H9 (cell line): ENCODE measurements at regions not wholly inside any gene's neighbourhood (a gene's known extent, or its start where the extent isn't known, plus 50 kb on each side); places are given as distances from the start of the nearest gene placed in this dataset.

Source experiments
- DNase-seq: peaks from one replicate; pipeline ENCODE4 v3.0.0-alpha.2; 2017
- H2AFZ ChIP-seq: one replicate; pipeline ENCODE4 v1.6.1; 2013; ENCODE audit warnings: mild to moderate bottlenecking, low read length, control low read depth, moderate library complexity
- H2AK5ac ChIP-seq: 2 replicates; pipeline ENCODE4 v1.6.1; 2013; ENCODE audit warnings: low read length, control low read depth, mixed read lengths; ENCODE audit not compliant: insufficient read length
- H2BK120ac ChIP-seq: one replicate; pipeline ENCODE4 v1.6.1; 2013; ENCODE audit warnings: low read depth, mild to moderate bottlenecking, low read length, control low read depth, inconsistent platforms; ENCODE audit not compliant: poor library complexity, severe bottlenecking
- H2BK12ac ChIP-seq: 2 replicates; pipeline ENCODE4 v1.6.1; 2013; ENCODE audit warnings: low read length, control low read depth, mixed read lengths, low read depth; ENCODE audit not compliant: insufficient read length
- H2BK15ac ChIP-seq: 2 replicates; pipeline ENCODE4 v1.6.1; 2013; ENCODE audit warnings: low read depth, low read length, control low read depth
- H2BK20ac ChIP-seq: one replicate; pipeline ENCODE4 v1.6.1; 2013; ENCODE audit warnings: low read depth, mild to moderate bottlenecking, low read length, control low read depth, inconsistent platforms; ENCODE audit not compliant: poor library complexity, severe bottlenecking
- H2BK5ac ChIP-seq: 2 replicates; pipeline ENCODE4 v1.6.1; 2013; ENCODE audit warnings: low read length, control low read depth, mixed read lengths; ENCODE audit not compliant: insufficient read length
- H3K14ac ChIP-seq: 2 replicates; pipeline ENCODE4 v1.6.1; 2013; ENCODE audit warnings: low read length, control low read depth; ENCODE audit not compliant: insufficient read depth
- H3K18ac ChIP-seq: 2 replicates; pipeline ENCODE4 v1.6.1; 2013; ENCODE audit warnings: low read depth, mild to moderate bottlenecking, mixed read lengths, low read length, control low read depth; ENCODE audit not compliant: insufficient read length
- H3K23ac ChIP-seq: 2 replicates; pipeline ENCODE4 v1.6.1; 2013; ENCODE audit warnings: low read length, control low read depth, mixed read lengths, low read depth; ENCODE audit not compliant: insufficient read length
- H3K23me2 ChIP-seq: 2 replicates; pipeline ENCODE4 v1.6.1; 2013; ENCODE audit warnings: low read depth, mild to moderate bottlenecking, mixed read lengths, low read length, control low read depth; ENCODE audit not compliant: insufficient read length, poor library complexity, severe bottlenecking
- H3K27ac ChIP-seq: 2 replicates; pipeline ENCODE4 v1.5.1; 2013; ENCODE audit warnings: low read length, control low read depth, mixed read lengths, low read depth; ENCODE audit not compliant: insufficient read length
- H3K27me3 ChIP-seq: 2 replicates; pipeline ENCODE4 v1.6.1; 2013; ENCODE audit warnings: low read length, control low read depth, inconsistent platforms; ENCODE audit not compliant: insufficient read depth
- H3K4ac ChIP-seq: 2 replicates; pipeline ENCODE4 v1.6.1; 2013; ENCODE audit warnings: low read depth, mild to moderate bottlenecking, control low read depth, inconsistent platforms, low read length, moderate library complexity
- H3K4me1 ChIP-seq: 2 replicates; pipeline ENCODE4 v1.6.1; 2013; ENCODE audit warnings: low read length, control low read depth, inconsistent platforms; ENCODE audit not compliant: insufficient read depth
- H3K4me2 ChIP-seq: 2 replicates; pipeline ENCODE4 v1.6.1; 2013; ENCODE audit warnings: low read length, control low read depth, mixed read lengths; ENCODE audit not compliant: insufficient read length, insufficient read depth
- H3K56ac ChIP-seq: 2 replicates; pipeline ENCODE4 v1.6.1; 2013; ENCODE audit warnings: low read depth, mild to moderate bottlenecking, mixed read lengths, low read length, control low read depth; ENCODE audit not compliant: insufficient read length
- H3K79me1 ChIP-seq: 2 replicates; pipeline ENCODE4 v1.6.1; 2013; ENCODE audit warnings: low read depth, mild to moderate bottlenecking, moderate library complexity, low read length, control low read depth, inconsistent platforms; ENCODE audit not compliant: insufficient read depth, poor library complexity, severe bottlenecking
- H3K79me2 ChIP-seq: 2 replicates; pipeline ENCODE4 v1.6.1; 2013; ENCODE audit warnings: low read length, control low read depth, inconsistent platforms; ENCODE audit not compliant: insufficient read depth
- H3K9ac ChIP-seq: 2 replicates; pipeline ENCODE4 v1.6.1; 2013; ENCODE audit warnings: low read length, control low read depth, mixed read lengths; ENCODE audit not compliant: insufficient read length; ENCODE audit errors: extremely low read depth
- H3K9me3 ChIP-seq: one replicate; pipeline ENCODE4 v1.6.1; 2013; ENCODE audit warnings: low read depth, low read length, inconsistent platforms; ENCODE audit not compliant: control insufficient read depth
- H3T11ph ChIP-seq: one replicate; pipeline ENCODE4 v1.6.1; 2013; ENCODE audit warnings: mild to moderate bottlenecking, low read length, control low read depth, inconsistent platforms
- H4K20me1 ChIP-seq: one replicate; pipeline ENCODE4 v1.6.1; 2013; ENCODE audit not compliant: control insufficient read depth, insufficient read length, insufficient read depth
- H4K5ac ChIP-seq: 2 replicates; pipeline ENCODE4 v1.6.1; 2013; ENCODE audit warnings: low read depth, mild to moderate bottlenecking, mixed read lengths, low read length, control low read depth; ENCODE audit not compliant: insufficient read length
- H4K8ac ChIP-seq: replicated peaks from 2 replicates; pipeline ENCODE4 v1.6.1; 2013; ENCODE audit warnings: low read length, control low read depth, mixed read lengths, low read depth; ENCODE audit not compliant: insufficient read length
- H4K91ac ChIP-seq: 2 replicates; pipeline ENCODE4 v1.6.1; 2013; ENCODE audit warnings: low read depth, mild to moderate bottlenecking, moderate library complexity, mixed read lengths, low read length, control low read depth; ENCODE audit not compliant: insufficient read length
- H3K27ac Mint-ChIP-seq, 3 experiments: 2 replicates in 2 of 3; 3 replicates in 1 of 3; pipeline ENCODE4 v1.8.0; 2020 to 2021; ENCODE audit warnings: mixed read lengths in 3 of 3, mild to moderate bottlenecking in 1 of 3, moderate library complexity in 1 of 3
- H3K27me3 Mint-ChIP-seq: 2 replicates; pipeline ENCODE4 v1.8.0; 2021; ENCODE audit warnings: low read depth, mild to moderate bottlenecking, moderate library complexity, mixed read lengths
- H3K36me3 Mint-ChIP-seq, 3 experiments: 2 replicates in 2 of 3; 3 replicates in 1 of 3; pipeline ENCODE4 v1.8.0; 2020 to 2021; ENCODE audit warnings: low read depth in 3 of 3, mixed read lengths in 3 of 3; ENCODE audit not compliant: insufficient read depth in 1 of 3
- H3K4me1 Mint-ChIP-seq, 2 experiments: 2 replicates each; pipeline ENCODE4 v1.8.0; 2020; ENCODE audit warnings: mixed read lengths in 2 of 2
- H3K4me3 Mint-ChIP-seq, 2 experiments: 2 replicates in 1 of 2; 3 replicates in 1 of 2; pipeline ENCODE4 v1.8.0; 2020 to 2021; ENCODE audit warnings: mild to moderate bottlenecking in 2 of 2, mixed read lengths in 2 of 2, moderate library complexity in 1 of 2
- H3K9me3 Mint-ChIP-seq, 2 experiments: 2 replicates in 1 of 2; 3 replicates in 1 of 2; pipeline ENCODE4 v1.8.0; 2020; ENCODE audit warnings: mild to moderate bottlenecking in 2 of 2, mixed read lengths in 2 of 2, moderate library complexity in 1 of 2
- WGBS: extraction: QIAGEN DNeasy Blood & Tissue Kit; methylation state at CpG from one replicate; pipeline ENCODE4 v1.1.7; 2013; ENCODE audit warnings: missing lambda C conversion rate, low lambda C conversion rate, mixed read lengths; ENCODE audit not compliant: insufficient read length; ENCODE audit errors: extremely low coverage; 5-methylcytosine and 5-hydroxymethylcytosine counted together
- TF ChIP-seq, protein P1 (sequence below): fragments of 200-600 bp; sonication (generic); conservative IDR thresholded peaks from 3 replicates; pipeline ENCODE4 v1.8.0; 2021; ENCODE audit warnings: antibody characterized with exemption, mild to moderate bottlenecking

GRCh38 chr6:166240889-166241288 is 67.3 kb downstream of the PRR18 start:
- no peak overlapping the region for H3K56ac ChIP-seq
- Mint-ChIP-seq H3K4me1 (peaks cover 13 to 14% of the 10 kb centered on the region in 2 experiments), H3K27ac (peak overlapping the region in 1 of 3 experiments; percentile 19; a peak in 1 of 7 replicates), H3K27me3 (peaks cover 43% of the 10 kb centered on the region), H3K4me3 (peak overlapping the region in 1 of 2 experiments; percentile 36; a peak in 2 of 5 replicates), H3K36me3 (no peaks in the 10 kb centered on the region), H3K9me3 (no peaks in the 10 kb centered on the region)
- no peak overlapping the region for H2BK120ac ChIP-seq
- no peak overlapping the region for H2BK5ac ChIP-seq
- no CpG with 5 or more reads among the region's 11 CpGs for WGBS
- no peak overlapping the region for H3K9ac ChIP-seq
- no peaks in the 10 kb centered on the region for H3K4me1 ChIP-seq
- no peak overlapping the region for H4K91ac ChIP-seq
- H3K9me3 ChIP-seq = no peaks in the 10 kb centered on the region
- H2BK20ac ChIP-seq = no peak overlapping the region
- peak; percentile 42 for DNase-seq
- H2BK15ac ChIP-seq = no peak overlapping the region
- no peaks in the 10 kb centered on the region for H3K23me2 ChIP-seq
- TF ChIP-seq, protein P1, sequence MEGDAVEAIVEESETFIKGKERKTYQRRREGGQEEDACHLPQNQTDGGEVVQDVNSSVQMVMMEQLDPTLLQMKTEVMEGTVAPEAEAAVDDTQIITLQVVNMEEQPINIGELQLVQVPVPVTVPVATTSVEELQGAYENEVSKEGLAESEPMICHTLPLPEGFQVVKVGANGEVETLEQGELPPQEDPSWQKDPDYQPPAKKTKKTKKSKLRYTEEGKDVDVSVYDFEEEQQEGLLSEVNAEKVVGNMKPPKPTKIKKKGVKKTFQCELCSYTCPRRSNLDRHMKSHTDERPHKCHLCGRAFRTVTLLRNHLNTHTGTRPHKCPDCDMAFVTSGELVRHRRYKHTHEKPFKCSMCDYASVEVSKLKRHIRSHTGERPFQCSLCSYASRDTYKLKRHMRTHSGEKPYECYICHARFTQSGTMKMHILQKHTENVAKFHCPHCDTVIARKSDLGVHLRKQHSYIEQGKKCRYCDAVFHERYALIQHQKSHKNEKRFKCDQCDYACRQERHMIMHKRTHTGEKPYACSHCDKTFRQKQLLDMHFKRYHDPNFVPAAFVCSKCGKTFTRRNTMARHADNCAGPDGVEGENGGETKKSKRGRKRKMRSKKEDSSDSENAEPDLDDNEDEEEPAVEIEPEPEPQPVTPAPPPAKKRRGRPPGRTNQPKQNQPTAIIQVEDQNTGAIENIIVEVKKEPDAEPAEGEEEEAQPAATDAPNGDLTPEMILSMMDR = no peak
- H4K8ac ChIP-seq = no peak overlapping the region
- no peak overlapping the region for H3K4ac ChIP-seq
- no peak overlapping the region for H2AK5ac ChIP-seq
- no peaks in the 10 kb centered on the region for H3K27me3 ChIP-seq
- no peak overlapping the region for H3T11ph ChIP-seq
- no peaks in the 10 kb centered on the region for H3K79me2 ChIP-seq
- H3K23ac ChIP-seq = no peak overlapping the region
- H2AFZ ChIP-seq = no peak overlapping the region
- no peaks in the 10 kb centered on the region for H3K79me1 ChIP-seq
- H3K18ac ChIP-seq = no peak overlapping the region
- H2BK12ac ChIP-seq = no peak overlapping the region
- H3K4me2 ChIP-seq = no peak overlapping the region
- H3K14ac ChIP-seq = no peak overlapping the region
- H3K27ac ChIP-seq = no peak overlapping the region
- no peak overlapping the region for H4K5ac ChIP-seq
- H4K20me1 ChIP-seq = no peaks in the 10 kb centered on the region
